Lower leg skin (tissue), 4 donors: ENCODE measurements at regions not wholly inside any gene's neighbourhood (a gene's known extent, or its start where the extent isn't known, plus 50 kb on each side); places are given as distances from the start of the nearest gene placed in this dataset.

Experiments
- DNase-seq, 2 donors: peaks; one replicate each; pipeline ENCODE4 v3.0.0-alpha.2; 2019; ENCODE audit warnings: low spot score in 2 of 2
- H3K4me3 ChIP-seq: fragments of 200-600 bp; sonication (generic); 2 replicates; pipeline ENCODE4 v1.5.1; 2017; ENCODE audit warnings: mild to moderate bottlenecking, low read depth; ENCODE audit not compliant: poor library complexity, severe bottlenecking
- POLR2A ChIP-seq, 2 donors: fragments of 450-650 bp; IDR thresholded peaks; one replicate each; pipeline ENCODE4 v1.6.1; 2016 to 2017; ENCODE audit warnings: antibody characterized with exemption in 2 of 2, mild to moderate bottlenecking in 1 of 2, moderate library complexity in 1 of 2
- WGBS, 2 donors: methylation state at CpG; one replicate each; pipeline ENCODE4 v1.1.5; 2018; 5-methylcytosine and 5-hydroxymethylcytosine counted together
- intact Hi-C: fragments of 100-400 bp; cut with DNase I; formaldehyde crosslinking; loops from one replicate; pipeline ENCODE4 v1.15.0; 2023; ENCODE audit warnings: low total_unique reads
- TF ChIP-seq, protein P1 (sequence below), 3 donors: fragments of 450-650 bp; IDR thresholded peaks; one replicate each; pipeline ENCODE4 v1.5.1; 2016; ENCODE audit warnings: antibody characterized with exemption in 3 of 3, mild to moderate bottlenecking in 3 of 3, moderate library complexity in 2 of 3

DNA sequence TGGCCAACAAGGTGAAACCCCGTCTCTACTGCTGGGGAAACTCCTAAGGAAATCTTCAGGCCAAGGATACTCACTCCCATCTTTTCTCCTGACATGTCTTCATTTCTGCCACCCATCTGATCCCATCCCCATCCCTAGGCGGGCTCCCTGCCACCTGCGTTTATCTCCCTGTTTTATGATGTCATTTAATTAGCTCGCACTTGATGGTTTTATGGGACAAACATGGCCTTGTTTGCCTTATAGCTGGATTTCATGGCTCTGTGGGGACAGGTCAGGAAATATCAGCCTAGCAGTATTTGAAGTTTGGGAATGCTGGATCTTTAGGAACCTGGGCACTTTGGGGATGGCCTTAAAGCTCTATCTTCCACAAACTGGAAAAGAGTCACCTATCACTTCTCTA lies 88.5 kb upstream of the CISTR start:
- DNase-seq = no peak
- intact Hi-C loops = no loop called here
- TF ChIP-seq, protein P1, sequence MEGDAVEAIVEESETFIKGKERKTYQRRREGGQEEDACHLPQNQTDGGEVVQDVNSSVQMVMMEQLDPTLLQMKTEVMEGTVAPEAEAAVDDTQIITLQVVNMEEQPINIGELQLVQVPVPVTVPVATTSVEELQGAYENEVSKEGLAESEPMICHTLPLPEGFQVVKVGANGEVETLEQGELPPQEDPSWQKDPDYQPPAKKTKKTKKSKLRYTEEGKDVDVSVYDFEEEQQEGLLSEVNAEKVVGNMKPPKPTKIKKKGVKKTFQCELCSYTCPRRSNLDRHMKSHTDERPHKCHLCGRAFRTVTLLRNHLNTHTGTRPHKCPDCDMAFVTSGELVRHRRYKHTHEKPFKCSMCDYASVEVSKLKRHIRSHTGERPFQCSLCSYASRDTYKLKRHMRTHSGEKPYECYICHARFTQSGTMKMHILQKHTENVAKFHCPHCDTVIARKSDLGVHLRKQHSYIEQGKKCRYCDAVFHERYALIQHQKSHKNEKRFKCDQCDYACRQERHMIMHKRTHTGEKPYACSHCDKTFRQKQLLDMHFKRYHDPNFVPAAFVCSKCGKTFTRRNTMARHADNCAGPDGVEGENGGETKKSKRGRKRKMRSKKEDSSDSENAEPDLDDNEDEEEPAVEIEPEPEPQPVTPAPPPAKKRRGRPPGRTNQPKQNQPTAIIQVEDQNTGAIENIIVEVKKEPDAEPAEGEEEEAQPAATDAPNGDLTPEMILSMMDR (IDR thresholded peaks at IDR 0.05) = no peak
- no peak for TF ChIP-seq POLR2A (IDR thresholded peaks at IDR 0.05)
- no peak overlapping the region for H3K4me3 ChIP-seq
- 82 to 85% methylated on average over 4 of the region's 4 CpGs for WGBS, 2 donors

DNA sequence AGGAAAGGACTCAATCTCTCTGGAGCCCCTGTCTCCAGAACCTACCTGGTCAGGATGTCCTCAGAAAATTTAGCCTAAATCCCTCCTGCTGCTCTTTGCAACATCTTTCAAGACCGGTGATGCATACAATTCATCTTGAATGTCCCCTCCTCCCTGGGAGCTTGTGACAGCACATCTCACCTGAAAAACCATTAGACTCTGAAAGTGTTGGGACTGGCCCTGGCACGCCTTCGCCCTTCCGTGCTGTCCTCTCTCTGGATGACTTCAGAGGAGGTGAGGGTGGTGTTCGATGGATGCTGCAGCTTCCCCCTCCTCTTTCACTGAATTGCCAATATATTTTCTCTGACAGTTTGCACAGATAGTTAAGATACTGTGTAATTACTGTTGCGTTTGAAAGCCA lies 90.9 kb upstream of the CISTR start:
- WGBS, 2 donors = 46 to 48% methylated on average over 6 of the region's 6 CpGs
- intact Hi-C loops = no loop called here
- H3K4me3 ChIP-seq = no peak overlapping the region
- TF ChIP-seq, protein P1 (IDR thresholded peaks at IDR 0.05) = no peak
- no peak for TF ChIP-seq POLR2A (IDR thresholded peaks at IDR 0.05)
- no peak for DNase-seq

DNA sequence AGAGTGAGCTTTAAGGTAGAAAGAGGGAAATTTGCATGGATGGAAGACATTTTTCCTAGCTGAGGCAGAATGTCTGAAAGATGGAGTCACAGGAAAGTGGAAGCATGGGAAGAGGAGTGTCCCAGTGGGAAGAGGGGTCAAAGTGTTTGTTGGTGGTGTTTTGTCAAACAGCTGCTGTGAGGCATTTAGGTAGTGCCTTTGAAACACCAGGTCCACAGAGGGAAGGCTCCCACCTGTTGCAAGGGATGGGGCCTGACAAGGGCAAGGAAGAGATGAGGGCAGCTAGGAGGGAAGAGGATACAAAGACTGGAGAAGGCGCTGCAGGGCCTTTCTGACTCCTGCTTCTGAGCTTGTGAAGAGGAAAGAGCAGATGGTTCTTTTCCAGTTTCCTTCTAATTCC lies 91.8 kb upstream of the CISTR start:
- 79 to 100% methylated on average over 1 of the region's 1 CpG for WGBS, 2 donors
- no peak overlapping the region for H3K4me3 ChIP-seq
- DNase-seq = no peak
- no peak for TF ChIP-seq POLR2A (IDR thresholded peaks at IDR 0.05)
- TF ChIP-seq, protein P1 (IDR thresholded peaks at IDR 0.05) = no peak
- intact Hi-C loops = no loop called here

DNA sequence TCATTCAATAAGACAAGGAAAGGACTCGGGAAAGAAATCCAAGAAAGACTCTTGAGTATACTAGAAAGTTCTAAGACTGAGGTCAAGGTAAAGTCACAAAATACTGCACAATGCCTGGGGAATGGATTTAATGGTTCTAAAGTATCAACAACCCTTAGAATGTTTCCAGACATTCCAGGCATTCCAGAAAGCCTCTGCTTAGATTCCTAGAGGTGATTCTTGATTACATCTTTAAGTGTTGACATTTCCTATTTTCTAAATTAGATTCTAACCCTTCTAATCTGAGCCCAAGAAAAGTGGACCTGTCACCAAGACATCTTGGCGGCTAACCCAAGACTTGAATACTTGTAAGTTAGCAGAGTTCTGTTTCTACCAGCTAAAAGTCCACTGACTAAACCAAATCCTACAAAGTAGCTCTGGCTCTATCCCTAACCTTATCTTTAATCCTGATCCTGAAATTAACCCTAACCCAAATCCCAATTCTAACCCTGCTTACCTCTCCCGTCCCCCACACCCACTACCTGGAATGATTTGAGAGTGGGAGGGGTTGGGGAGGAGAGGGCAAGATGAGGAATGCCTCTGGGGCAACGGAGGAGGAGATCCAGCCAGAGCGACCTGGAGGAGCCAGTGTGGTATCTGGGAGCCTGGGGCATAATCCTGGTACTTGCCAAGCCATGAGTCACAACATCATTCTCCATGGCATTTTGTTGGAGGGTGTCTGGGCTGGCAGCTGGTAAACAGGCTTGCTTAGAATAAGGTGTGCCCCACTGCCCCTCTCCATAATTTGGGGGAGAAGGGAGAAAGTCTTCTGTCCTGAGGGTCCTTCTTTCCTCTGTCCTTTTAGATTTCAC lies 93.4 kb upstream of the HOXC13 start:
- 32 to 43% methylated on average over 5 of the region's 5 CpGs for WGBS, 2 donors
- no peak overlapping the region for H3K4me3 ChIP-seq
- DNase-seq = peak in 1 of 2 donors; percentile 59
- intact Hi-C loops = no loop called here
- no peak for TF ChIP-seq POLR2A (IDR thresholded peaks at IDR 0.05)
- TF ChIP-seq, protein P1 (IDR thresholded peaks at IDR 0.05) = no peak

GRCh38 chr12:53845932-53846331 lies 92.7 kb upstream of the HOXC13 start:
- intact Hi-C loops = no loop called here
- no peak overlapping the region for H3K4me3 ChIP-seq
- WGBS, 2 donors = 40 to 55% methylated on average over 5 of the region's 5 CpGs
- TF ChIP-seq, protein P1 (IDR thresholded peaks at IDR 0.05) = no peak
- no peak for TF ChIP-seq POLR2A (IDR thresholded peaks at IDR 0.05)
- DNase-seq = no peak

DNA sequence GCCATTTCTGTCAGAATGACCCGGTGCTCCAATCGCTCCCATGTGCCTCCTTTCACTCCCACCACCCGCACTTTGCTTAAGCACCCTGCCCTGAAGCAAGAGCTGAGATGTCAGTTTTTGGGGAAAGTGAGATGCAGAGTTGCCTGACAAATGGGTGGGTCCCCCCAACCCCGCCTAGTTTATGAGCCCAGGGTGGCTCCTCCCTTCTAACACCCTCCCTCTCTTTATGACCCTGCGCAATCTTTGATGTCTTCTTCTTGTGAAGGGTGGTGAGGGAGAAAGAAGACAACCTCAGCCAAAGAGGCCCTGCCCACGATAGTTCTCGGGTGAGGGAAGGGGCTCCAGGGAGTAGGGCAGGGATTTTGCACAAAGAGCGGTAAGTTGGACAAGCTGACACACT lies 89.5 kb upstream of the HOXC13 start:
- 85 to 87% methylated on average over 8 of the region's 8 CpGs for WGBS, 2 donors

More for the DNA sequence above, 89.5 kb upstream of the HOXC13 start:
- intact Hi-C loops = no loop called here
- no peak for DNase-seq
- TF ChIP-seq POLR2A (IDR thresholded peaks at IDR 0.05) = no peak
- TF ChIP-seq, protein P1 (IDR thresholded peaks at IDR 0.05) = no peak
- H3K4me3 ChIP-seq = no peak overlapping the region
